GM12878 (cell line): ENCODE measurements at regions not wholly inside any gene's neighbourhood (a gene's known extent, or its start where the extent isn't known, plus 50 kb on each side); places are given as distances from the start of the nearest gene placed in this dataset.

Experiments
- ATAC-seq: fragments of 200-7000 bp; cut with Tn5 transposase; 3 replicates; pipeline ENCODE4 v1.9.1; 2020; ENCODE audit warnings: mild to moderate bottlenecking, moderate library complexity
- BruUV-seq: library from RNA; stranded (reverse); fragments of 400-500 nt; replicated peaks from 2 replicates; lab custom pipeline; 2021; lab: Mats Ljungman, UMichigan
- CTCF ChIA-PET: fragments of 300-600 bp; sonication (Branson Sonifier 250); formaldehyde crosslinking; extraction: SDS; loops from one replicate; lab custom pipeline; 2021; ENCODE audit warnings: inconsistent platforms; lab: Yijun Ruan, JAX
- POLR2A ChIA-PET: fragments of 350-600 bp; formaldehyde crosslinking; extraction: SDS; loops from one replicate; lab custom pipeline; 2021; ENCODE audit warnings: inconsistent platforms; lab: Charles Lee
- RAD21 ChIA-PET: fragments of 300-600 bp; sonication (Branson Sonifier 250); formaldehyde crosslinking; loops from one replicate; lab custom pipeline; 2023; ENCODE audit warnings: antibody characterized with exemption; ENCODE audit not compliant: unreplicated experiment; lab: Charles Lee
- SMC1A ChIA-PET: fragments of 300-600 bp; sonication (Branson Sonifier 250); formaldehyde crosslinking; loops from one replicate; lab custom pipeline; 2023; ENCODE audit not compliant: unreplicated experiment, uncharacterized antibody; lab: Charles Lee
- DNase-seq: peaks from one replicate; pipeline ENCODE4 v3.0.0-alpha.2; 2011; ENCODE audit warnings: low read depth, low spot score
- FAIRE-seq: peaks from 3 replicates; lab custom pipeline; 2011; peaks lifted over from hg19 to GRCh38; lab: Jason Lieb, UNC
- H2AFZ ChIP-seq: 2 replicates; pipeline ENCODE4 v1.6.0; 2011; ENCODE audit warnings: low read depth, low read length, control low read depth; ENCODE audit not compliant: control insufficient read depth
- H3K27ac ChIP-seq: 2 replicates; pipeline ENCODE4 v1.5.1; 2011; ENCODE audit warnings: control low read depth; ENCODE audit not compliant: control insufficient read depth, insufficient read depth
- H3K27me3 ChIP-seq, 2 experiments: replicated peaks in 1 of 2; 2 replicates each; pipeline versions ENCODE4 v1.6.0 to v1.6.1; 2011; ENCODE audit warnings: low read length in 1 of 2; ENCODE audit not compliant: control insufficient read depth in 2 of 2, insufficient read depth in 2 of 2
- H3K36me3 ChIP-seq, 2 experiments: 2 replicates each; pipeline ENCODE4 v1.5.1; 2011; ENCODE audit warnings: low read length in 1 of 2; ENCODE audit not compliant: control insufficient read depth in 2 of 2, insufficient read depth in 2 of 2
- H3K4me1 ChIP-seq: 2 replicates; pipeline ENCODE4 v1.6.1; 2011; ENCODE audit warnings: mild to moderate bottlenecking, low read length, moderate library complexity, mixed read lengths; ENCODE audit not compliant: control insufficient read depth, insufficient read depth
- H3K4me2 ChIP-seq: 2 replicates; pipeline ENCODE4 v1.6.0; 2011; ENCODE audit warnings: control low read depth; ENCODE audit not compliant: control insufficient read depth, insufficient read depth
- H3K4me3 ChIP-seq: fragments of 200-600 bp; sonication (generic); 2 replicates; pipeline ENCODE4 v1.5.1; 2016
- H3K79me2 ChIP-seq: 2 replicates; pipeline ENCODE4 v1.6.0; 2011; ENCODE audit warnings: low read length; ENCODE audit not compliant: control insufficient read depth, insufficient read depth
- H3K9ac ChIP-seq: 2 replicates; pipeline ENCODE4 v1.8.0; 2011; ENCODE audit warnings: low read length, control low read depth, mixed read lengths; ENCODE audit not compliant: control insufficient read depth, insufficient read depth
- H3K9me3 ChIP-seq: replicated peaks from 3 replicates; pipeline ENCODE4 v1.5.1; 2011; ENCODE audit warnings: mild to moderate bottlenecking, low read length; ENCODE audit not compliant: control insufficient read depth, insufficient read depth
- H4K20me1 ChIP-seq: 2 replicates; pipeline ENCODE4 v1.6.0; 2011; ENCODE audit not compliant: control insufficient read depth, insufficient read depth
- ASH2L ChIP-seq: fragments of 300-600, 200-600 bp; sonication (generic); IDR thresholded peaks from 2 replicates; pipeline ENCODE4 v1.6.1; 2017; ENCODE audit warnings: low read depth, mild to moderate bottlenecking, borderline replicate concordance
- CBX3 ChIP-seq: fragments of 200-600 bp; sonication (generic); IDR thresholded peaks from 2 replicates; pipeline ENCODE4 v1.6.1; 2016; ENCODE audit warnings: low read depth, borderline replicate concordance
- ESRRA ChIP-seq: IDR thresholded peaks from 2 replicates; pipeline ENCODE4 v1.6.1; 2012; ENCODE audit warnings: mild to moderate bottlenecking, low read length, improper control_type of control experiment
- KDM1A ChIP-seq: fragments of 200-600 bp; sonication (generic); IDR thresholded peaks from 2 replicates; pipeline ENCODE4 v1.6.1; 2016; ENCODE audit warnings: borderline replicate concordance
- MAX ChIP-seq: IDR thresholded peaks from 2 replicates; pipeline ENCODE4 v1.6.1; 2012; ENCODE audit warnings: low read depth, low read length, improper control_type of control experiment
- NFIC ChIP-seq: IDR thresholded peaks from 2 replicates; pipeline ENCODE4 v1.6.1; 2012; ENCODE audit warnings: low read depth, mild to moderate bottlenecking, inconsistent platforms, low read length, moderate library complexity
- RAD51 ChIP-seq: fragments of 450-650 bp; IDR thresholded peaks from 2 replicates; pipeline ENCODE4 v1.6.1; 2016; ENCODE audit warnings: moderate library complexity, mild to moderate bottlenecking, inconsistent platforms
- RBBP5 ChIP-seq: fragments of 200-600 bp; sonication (generic); conservative IDR thresholded peaks from 2 replicates; pipeline ENCODE4 v1.6.1; 2016
- RELA ChIP-seq: fragments of 450-650 bp; IDR thresholded peaks from 2 replicates; pipeline ENCODE4 v1.8.0; 2014; ENCODE audit warnings: borderline replicate concordance; ENCODE audit not compliant: partially characterized antibody
- SREBF2 ChIP-seq: IDR thresholded peaks from 2 replicates; pipeline ENCODE4 v1.6.1; 2012; ENCODE audit warnings: mild to moderate bottlenecking, low read length
- WGBS: methylation state at CpG from one replicate; pipeline ENCODE4 v1.1.6; 2016; ENCODE audit warnings: low lambda C conversion rate; ENCODE audit not compliant: insufficient replicate concordance, insufficient coverage; ENCODE audit errors: missing lambda C conversion rate; 5-methylcytosine and 5-hydroxymethylcytosine counted together
- in situ Hi-C: fragments of 300-500 bp; cut with MboI; formaldehyde crosslinking; loops from 9 replicates; pipeline ENCODE4 v1.14.3; 2018; ENCODE audit warnings: mixed read lengths
- intact Hi-C: fragments of 100-400 bp; cut with micrococcal nuclease; formaldehyde crosslinking; loops from one replicate; pipeline ENCODE4 v1.14.2; 2022; ENCODE audit not compliant: unreplicated experiment

GRCh38 chr2:167871286-167871685, 376.1 kb downstream of the STK39 start:
- BruUV-seq, result no TSS peak
- Histone ChIP-seq H3K9ac (no peak overlapping the region), H3K27ac (no peak overlapping the region), H3K27me3 (no peaks in the 10 kb centered on the region), H3K79me2 (no peaks in the 10 kb centered on the region), H3K4me3 (no peak overlapping the region), H3K36me3 (no peaks in the 10 kb centered on the region), H3K4me2 (no peak overlapping the region), H4K20me1 (no peaks in the 10 kb centered on the region; the same call in 1 of the 2 replicates), H3K9me3 (no peaks in the 10 kb centered on the region), H2AFZ (no peak overlapping the region), H3K4me1 (no peaks in the 10 kb centered on the region)
- in situ Hi-C loops (no loop called here), intact Hi-C loops (no loop called here)
- no peak for FAIRE-seq
- WGBS, result 34% methylated on average over 2 of the region's 2 CpGs
- ATAC-seq, result no peak
- DNase-seq, result no peak
- ChIA-PET POLR2A (no interaction called here), CTCF (interaction anchor here (1.4 kb wide), 1 partner anchor 245 kb away, joined by 3 read pairs; no protein-coding TSS in a partner anchor)
- TF ChIP-seq RELA, result no peak
- no peak for TF ChIP-seq MAX
- TF ChIP-seq KDM1A, result no peak
- TF ChIP-seq NFIC, result no peak
- TF ChIP-seq SREBF2, result no peak
- no peak for TF ChIP-seq ESRRA
- TF ChIP-seq RAD51, result no peak
- TF ChIP-seq RBBP5, result no peak
- no peak for TF ChIP-seq ASH2L
- no peak for TF ChIP-seq CBX3
- TF ChIP-seq, all 136 proteins: peak for 0
- RAD21 ChIA-PET, result no interaction called here
- SMC1A ChIA-PET, result no interaction called here
